ENCODE measurements at regions not wholly inside any gene's neighbourhood (a gene's known extent, or its start where the extent isn't known, plus 50 kb on each side); places are given as distances from the start of the nearest gene placed in this dataset.
"Not testable (repeated sequence)": the region's sequence is repeated elsewhere in the genome, so short reads cannot be mapped to it uniquely, and the experiment has no call there.

DNA sequence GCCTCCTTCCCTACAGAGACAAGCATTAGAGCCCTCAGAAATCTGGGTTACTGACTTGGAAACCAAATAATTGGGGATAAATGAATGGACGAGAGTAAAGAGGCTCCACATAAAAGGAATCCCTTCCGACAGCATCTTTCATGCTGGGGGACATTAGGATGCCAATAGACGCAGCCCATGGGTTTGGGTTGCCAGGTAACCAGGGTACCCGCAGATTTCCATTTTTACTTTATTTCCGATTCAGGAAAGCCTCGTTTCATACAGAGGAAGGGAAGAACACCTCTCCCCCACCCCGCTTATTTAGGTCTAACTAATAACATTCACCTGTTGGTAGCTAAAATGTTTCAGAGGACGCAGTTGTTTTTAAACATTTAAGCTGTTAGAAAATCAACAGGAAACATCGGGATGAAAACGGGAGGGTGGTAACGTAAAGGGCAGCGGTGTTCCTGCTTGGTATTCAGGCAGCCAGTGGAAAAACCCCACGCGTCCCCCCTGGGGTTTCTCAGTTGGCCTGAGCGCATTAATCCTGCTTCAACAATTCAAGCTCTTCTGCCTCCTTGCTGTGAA is 179.5 kb downstream of the YTHDC2 start:
- no peaks in the 10 kb centered on the region for H3K36me3 ChIP-seq (ENCODE audit: control insufficient read depth, insufficient read depth, low read length)
- TF ChIP-seq CTCF (IDR thresholded peaks at IDR 0.05; ENCODE audit: insufficient read depth, low read length, poor library complexity, severe bottlenecking) = no peak
- DNase-seq (ENCODE audit: extremely low read depth, insufficient read length) = no peak
- H3K4me3 ChIP-seq (replicated peaks; ENCODE audit: low read depth, low read length) = no peak overlapping the region
- H3K27me3 ChIP-seq (replicated peaks; ENCODE audit: control insufficient read depth, insufficient read depth, low read length) = no peaks in the 10 kb centered on the region

GRCh38 chr5:113693701-113694100 is 180.2 kb downstream of the YTHDC2 start:
- TF ChIP-seq CTCF (IDR thresholded peaks at IDR 0.05; ENCODE audit: insufficient read depth, low read length, poor library complexity, severe bottlenecking) = no peak

DNA sequence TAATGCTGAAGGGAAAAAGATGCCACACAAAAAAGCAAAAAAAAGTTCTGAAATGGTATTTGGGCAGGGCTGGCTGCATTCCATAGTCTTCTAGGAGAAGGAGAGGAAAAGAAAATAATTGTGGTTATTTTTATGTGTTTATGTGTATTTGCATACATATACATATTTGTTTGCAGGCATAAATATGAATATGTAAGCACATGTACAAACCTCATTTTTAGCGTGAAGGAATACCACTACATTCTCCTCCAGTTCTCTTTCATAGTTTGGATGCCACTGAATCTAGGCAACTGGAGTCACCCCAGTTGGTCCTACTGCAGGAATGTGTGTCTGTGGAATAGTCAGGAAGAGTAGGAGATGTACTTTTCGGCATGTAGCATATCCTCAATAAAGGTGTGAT is 181.1 kb downstream of the YTHDC2 start:
- TF ChIP-seq CTCF (IDR thresholded peaks at IDR 0.05; ENCODE audit: insufficient read depth, low read length, poor library complexity, severe bottlenecking) = no peak
- Histone ChIP-seq H3K36me3 (ENCODE audit: control insufficient read depth, insufficient read depth, low read length) (no peaks in the 10 kb centered on the region), H3K27me3 (replicated peaks; ENCODE audit: control insufficient read depth, insufficient read depth, low read length) (no peaks in the 10 kb centered on the region), H3K4me3 (replicated peaks; ENCODE audit: low read depth, low read length) (no peak overlapping the region)
- DNase-seq (ENCODE audit: extremely low read depth, insufficient read length) = no peak

More at GRCh38 chr5:113693701-113694100, 180.2 kb downstream of the YTHDC2 start:
- DNase-seq (ENCODE audit: extremely low read depth, insufficient read length) = no peak
- Histone ChIP-seq H3K27me3 (replicated peaks; ENCODE audit: control insufficient read depth, insufficient read depth, low read length) (no peaks in the 10 kb centered on the region), H3K4me3 (replicated peaks; ENCODE audit: low read depth, low read length) (no peak overlapping the region), H3K36me3 (ENCODE audit: control insufficient read depth, insufficient read depth, low read length) (no peaks in the 10 kb centered on the region)

GRCh38 chr5:113703266-113703665 is 189.8 kb downstream of the YTHDC2 start:
- Histone ChIP-seq H3K4me3 (replicated peaks; ENCODE audit: low read depth, low read length) (no peak overlapping the region), H3K36me3 (ENCODE audit: control insufficient read depth, insufficient read depth, low read length) (no peaks in the 10 kb centered on the region), H3K27me3 (replicated peaks; ENCODE audit: control insufficient read depth, insufficient read depth, low read length) (no peaks in the 10 kb centered on the region)
- no peak for DNase-seq (ENCODE audit: extremely low read depth, insufficient read length)
- no peak for TF ChIP-seq CTCF (IDR thresholded peaks at IDR 0.05; ENCODE audit: insufficient read depth, low read length, poor library complexity, severe bottlenecking)

DNA sequence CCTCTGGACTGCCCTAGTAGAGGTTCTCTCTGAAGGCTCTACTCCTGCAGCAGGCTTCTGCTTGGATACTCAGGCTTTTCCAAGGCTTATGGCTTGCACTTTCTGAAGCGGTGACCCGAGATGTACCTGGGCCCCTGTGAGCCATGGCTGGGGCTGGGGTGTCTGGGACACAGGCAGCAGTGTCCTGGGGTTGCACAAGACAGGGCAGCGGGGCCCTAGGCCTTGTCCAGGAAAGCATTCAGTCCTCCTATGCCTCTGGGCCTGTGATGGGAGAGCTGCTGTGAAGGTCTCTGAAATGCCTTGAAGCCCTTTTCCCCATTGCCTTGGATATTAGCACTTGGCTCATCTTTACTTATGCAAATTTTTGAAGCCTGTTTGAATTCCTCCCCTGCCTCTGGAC is 192.2 kb downstream of the YTHDC2 start:
- Histone ChIP-seq H3K36me3 (ENCODE audit: control insufficient read depth, insufficient read depth, low read length) (no peaks in the 10 kb centered on the region), H3K27me3 (replicated peaks; ENCODE audit: control insufficient read depth, insufficient read depth, low read length) (no peaks in the 10 kb centered on the region), H3K4me3 (replicated peaks; ENCODE audit: low read depth, low read length) (no peak overlapping the region)
- no peak for TF ChIP-seq CTCF (IDR thresholded peaks at IDR 0.05; ENCODE audit: insufficient read depth, low read length, poor library complexity, severe bottlenecking)
- DNase-seq (ENCODE audit: extremely low read depth, insufficient read length) = no peak

- H3K4me3 ChIP-seq (replicated peaks; ENCODE audit: low read depth, low read length) = no peak overlapping the region
- H3K36me3 ChIP-seq (ENCODE audit: control insufficient read depth, insufficient read depth, low read length) = no peaks in the 10 kb centered on the region
- TF ChIP-seq CTCF (IDR thresholded peaks at IDR 0.05; ENCODE audit: insufficient read depth, low read length, poor library complexity, severe bottlenecking) = no peak
- DNase-seq (ENCODE audit: extremely low read depth, insufficient read length) = no peak
- H3K27me3 ChIP-seq (replicated peaks; ENCODE audit: control insufficient read depth, insufficient read depth, low read length) = no peaks in the 10 kb centered on the region
These were observed 199.6 kb downstream of the YTHDC2 start for GRCh38 chr5:113713051-113713450.

DNA sequence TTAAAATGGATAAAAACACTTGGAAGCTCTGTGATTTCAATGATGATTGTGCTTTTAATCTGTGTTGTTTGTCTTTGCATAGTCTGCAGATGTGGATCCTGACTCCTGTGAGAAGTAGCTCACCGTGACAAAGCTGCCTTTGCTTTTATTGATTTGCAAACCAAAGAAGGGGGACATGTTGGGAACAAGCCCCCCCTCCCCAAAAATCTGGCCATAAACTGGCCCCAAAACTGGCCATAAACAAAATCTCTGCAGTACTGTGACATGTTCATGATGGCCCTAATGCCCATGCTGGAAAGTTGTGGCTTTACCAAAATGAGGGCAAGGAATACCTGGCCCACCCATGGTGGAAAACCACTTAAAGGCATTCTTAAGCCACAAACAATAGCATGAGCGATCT is 202.4 kb downstream of the YTHDC2 start:
- not testable (repeated sequence) for H3K4me3 ChIP-seq (replicated peaks; ENCODE audit: low read depth, low read length); DNase-seq (ENCODE audit: extremely low read depth, insufficient read length); H3K36me3 ChIP-seq (ENCODE audit: control insufficient read depth, insufficient read depth, low read length); H3K27me3 ChIP-seq (replicated peaks; ENCODE audit: control insufficient read depth, insufficient read depth, low read length)
